H1 (cell line): ENCODE measurements at regions not wholly inside any gene's neighbourhood (a gene's known extent, or its start where the extent isn't known, plus 50 kb on each side); places are given as distances from the start of the nearest gene placed in this dataset.

ENCODE experiments used
- CTCF ChIA-PET: fragments of 300-600 bp; sonication (Branson Sonifier 250); formaldehyde crosslinking; loops from one replicate; lab custom pipeline; 2021; ENCODE audit not compliant: partially characterized antibody; lab: Charles Lee
- POLR2A ChIA-PET: fragments of 300-600 bp; sonication (Branson Sonifier 250); formaldehyde crosslinking; loops from one replicate; lab custom pipeline; 2021; ENCODE audit warnings: inconsistent platforms; ENCODE audit not compliant: partially characterized antibody; lab: Charles Lee
- DNase-seq, 2 experiments: peaks; one replicate each; pipeline versions ENCODE4 v3.0.0 to v3.0.0-alpha.2; 2010 to 2022; ENCODE audit warnings: low spot score in 2 of 2, low read depth in 1 of 2, mixed read lengths in 1 of 2
- FAIRE-seq: peaks from 2 replicates; lab custom pipeline; 2011; peaks lifted over from hg19 to GRCh38; lab: Jason Lieb, UNC
- H2AFZ ChIP-seq: 2 replicates; pipeline ENCODE4 v1.8.1; 2012; ENCODE audit warnings: low read length, inconsistent platforms
- H2AK5ac ChIP-seq: 2 replicates; pipeline ENCODE4 v1.6.1; 2013; ENCODE audit warnings: low read depth, low read length
- H2BK120ac ChIP-seq: replicated peaks from 2 replicates; pipeline ENCODE3; 2013; ENCODE audit warnings: low read depth, low read length, inconsistent platforms
- H2BK12ac ChIP-seq: 2 replicates; pipeline ENCODE4 v1.6.1; 2013; ENCODE audit warnings: low read depth, low read length
- H2BK15ac ChIP-seq: 2 replicates; pipeline ENCODE4 v1.6.1; 2013; ENCODE audit warnings: low read length
- H2BK20ac ChIP-seq: 2 replicates; pipeline ENCODE4 v1.6.1; 2013; ENCODE audit warnings: low read length
- H2BK5ac ChIP-seq: 2 replicates; pipeline ENCODE4 v1.6.1; 2013; ENCODE audit warnings: low read depth, low read length
- H3K14ac ChIP-seq: 2 replicates; pipeline ENCODE4 v1.6.1; 2013; ENCODE audit warnings: inconsistent platforms; ENCODE audit not compliant: insufficient read length
- H3K18ac ChIP-seq: 2 replicates; pipeline ENCODE4 v1.6.1; 2013; ENCODE audit warnings: low read length; ENCODE audit errors: extremely low read depth
- H3K23ac ChIP-seq: 2 replicates; pipeline ENCODE4 v1.6.1; 2013; ENCODE audit warnings: inconsistent platforms; ENCODE audit not compliant: insufficient read length
- H3K23me2 ChIP-seq: 2 replicates; pipeline ENCODE4 v1.6.1; 2013; ENCODE audit warnings: low read depth, low read length
- H3K27ac ChIP-seq: 2 replicates; pipeline ENCODE4 v1.6.1; 2011; ENCODE audit warnings: low read depth, low read length, inconsistent platforms
- H3K27me3 ChIP-seq, 4 experiments: replicated peaks in 1 of 4; 1 replicate in 1 of 4; 2 replicates in 3 of 4; pipeline versions ENCODE4 v1.6.1 to v1.8.1; 2011 to 2013; ENCODE audit warnings: low read length in 3 of 4, mild to moderate bottlenecking in 3 of 4, inconsistent platforms in 2 of 4, mixed read lengths in 2 of 4, moderate library complexity in 1 of 4; ENCODE audit not compliant: control insufficient read depth in 3 of 4, insufficient read depth in 3 of 4; ENCODE audit errors: extremely low read depth in 1 of 4
- H3K36me3 ChIP-seq, 4 experiments: 2 replicates each; pipeline versions ENCODE4 v1.6.1 to v1.8.1; 2011 to 2013; ENCODE audit warnings: mild to moderate bottlenecking in 4 of 4, low read length in 3 of 4, moderate library complexity in 2 of 4, control low read depth in 1 of 4, inconsistent platforms in 1 of 4; ENCODE audit not compliant: insufficient read depth in 4 of 4, control insufficient read depth in 2 of 4
- H3K4ac ChIP-seq: replicated peaks from 2 replicates; pipeline ENCODE3; 2013; ENCODE audit warnings: low read length, low read depth, mixed read lengths, inconsistent platforms; ENCODE audit not compliant: insufficient read length
- H3K4me1 ChIP-seq, 4 experiments: replicated peaks in 1 of 4; 1 replicate in 1 of 4; 2 replicates in 3 of 4; pipeline versions ENCODE4 v1.6.1 to v1.8.1; 2011 to 2013; ENCODE audit warnings: low read length in 3 of 4, inconsistent platforms in 2 of 4, mixed read lengths in 1 of 4; ENCODE audit not compliant: insufficient read depth in 4 of 4, control insufficient read depth in 3 of 4
- H3K4me2 ChIP-seq, 2 experiments: 2 replicates each; pipeline versions ENCODE4 v1.6.1 to v1.8.1; 2011 to 2013; ENCODE audit warnings: low read depth in 2 of 2, low read length in 2 of 2, control low read depth in 1 of 2, inconsistent platforms in 1 of 2, mild to moderate bottlenecking in 1 of 2; ENCODE audit not compliant: insufficient read depth in 1 of 2
- H3K4me3 ChIP-seq, 4 experiments: fragments of 200-600, 300-600 bp in 1 of 4; sonication (generic), shearing (Covaris generic), sonication (Bioruptor Twin) in 1 of 4; 2 replicates each; pipeline versions ENCODE4 v1.5.1 to v1.8.1; 2011 to 2016; ENCODE audit warnings: low read length in 4 of 4, low read depth in 3 of 4, control low read depth in 2 of 4, inconsistent platforms in 2 of 4, mild to moderate bottlenecking in 2 of 4, mixed read lengths in 1 of 4, moderate library complexity in 1 of 4; ENCODE audit not compliant: insufficient read depth in 2 of 4; ENCODE audit errors: extremely low read depth in 1 of 4
- H3K56ac ChIP-seq: replicated peaks from 2 replicates; pipeline ENCODE3; 2013; ENCODE audit warnings: low read depth, mild to moderate bottlenecking, mixed read lengths, low read length, inconsistent platforms; ENCODE audit not compliant: insufficient read length
- H3K79me1 ChIP-seq: 2 replicates; pipeline ENCODE4 v1.6.1; 2013; ENCODE audit warnings: low read depth, low read length, control low read depth
- H3K79me2 ChIP-seq, 2 experiments: 2 replicates each; pipeline versions ENCODE4 v1.6.1 to v1.8.1; 2012 to 2013; ENCODE audit warnings: low read length in 2 of 2, mild to moderate bottlenecking in 2 of 2, inconsistent platforms in 1 of 2; ENCODE audit not compliant: insufficient read depth in 2 of 2, control insufficient read depth in 1 of 2
- H3K9ac ChIP-seq, 4 experiments: replicated peaks in 1 of 4; 1 replicate in 1 of 4; 2 replicates in 3 of 4; pipeline versions ENCODE4 v1.6.1 to v1.8.1; 2011 to 2013; ENCODE audit warnings: low read depth in 3 of 4, low read length in 3 of 4, control low read depth in 2 of 4, mild to moderate bottlenecking in 2 of 4, moderate library complexity in 2 of 4, inconsistent platforms in 1 of 4; ENCODE audit errors: extremely low read depth in 1 of 4
- H3K9me3 ChIP-seq, 2 experiments: 2 replicates each; pipeline versions ENCODE4 v1.6.1 to v1.8.1; 2012 to 2013; ENCODE audit warnings: mild to moderate bottlenecking in 2 of 2, moderate library complexity in 2 of 2, control low read depth in 1 of 2, inconsistent platforms in 1 of 2, low read depth in 1 of 2, low read length in 1 of 2, mixed read lengths in 1 of 2; ENCODE audit not compliant: insufficient read depth in 2 of 2
- H4K20me1 ChIP-seq, 2 experiments: replicated peaks in 1 of 2; 2 replicates each; pipeline versions ENCODE3 to v1.8.1; 2011 to 2013; ENCODE audit warnings: inconsistent platforms in 2 of 2, low read length in 2 of 2, mild to moderate bottlenecking in 1 of 2; ENCODE audit not compliant: insufficient read depth in 2 of 2, control insufficient read depth in 1 of 2
- H4K5ac ChIP-seq: 2 replicates; pipeline ENCODE4 v1.6.1; 2013; ENCODE audit warnings: low read length, low read depth, mixed read lengths, inconsistent platforms; ENCODE audit not compliant: insufficient read length
- H4K8ac ChIP-seq: 2 replicates; pipeline ENCODE4 v1.8.0; 2013; ENCODE audit warnings: mild to moderate bottlenecking, moderate library complexity, low read length, inconsistent platforms; ENCODE audit not compliant: insufficient read depth; ENCODE audit errors: extremely low read depth
- H4K91ac ChIP-seq: replicated peaks from 2 replicates; pipeline ENCODE3; 2013; ENCODE audit warnings: low read length, mixed read lengths, inconsistent platforms; ENCODE audit not compliant: insufficient read length
- ASH2L ChIP-seq: fragments of 200-600, 300-600 bp; sonication (generic); IDR thresholded peaks from one replicate; pipeline ENCODE4 v1.7.1; 2017; ENCODE audit warnings: low read length
- CTBP2 ChIP-seq: IDR thresholded peaks from 2 replicates; pipeline ENCODE4 v1.7.0; 2011; ENCODE audit warnings: borderline replicate concordance, mild to moderate bottlenecking, moderate library complexity, mixed read lengths, low read length; ENCODE audit not compliant: insufficient read depth, insufficient read length
- FOSL1 ChIP-seq: IDR thresholded peaks from 2 replicates; pipeline ENCODE4 v1.6.1; 2011; ENCODE audit warnings: mild to moderate bottlenecking, low read depth, low read length, moderate library complexity; ENCODE audit not compliant: insufficient read depth
- JUND ChIP-seq: IDR thresholded peaks from 2 replicates; pipeline ENCODE4 v1.6.1; 2011; ENCODE audit warnings: mild to moderate bottlenecking, improper control_type of control experiment, low read length
- MAX ChIP-seq: IDR thresholded peaks from 2 replicates; pipeline ENCODE4 v1.6.1; 2012; ENCODE audit warnings: inconsistent platforms
- RAD21 ChIP-seq, 2 experiments: IDR thresholded peaks in 1 of 2; conservative IDR thresholded peaks in 1 of 2; 2 replicates each; pipeline ENCODE4 v1.6.1; 2011; ENCODE audit warnings: low read depth in 2 of 2, low read length in 2 of 2, improper control_type of control experiment in 1 of 2, inconsistent platforms in 1 of 2, mild to moderate bottlenecking in 1 of 2, moderate library complexity in 1 of 2
- SIRT6 ChIP-seq: IDR thresholded peaks from one replicate; pipeline ENCODE4 v1.7.1; 2012; ENCODE audit warnings: low read length, inconsistent platforms
- SIX5 ChIP-seq: IDR thresholded peaks from 2 replicates; pipeline ENCODE4 v1.6.1; 2011; ENCODE audit warnings: mild to moderate bottlenecking, low read depth, low read length
- WGBS, 2 experiments: shearing (Covaris generic) in 1 of 2; methylation state at CpG; one replicate each; pipeline versions ENCODE4 v1.1.6 to v1.1.7; 2013 to 2015; ENCODE audit warnings: low lambda C conversion rate in 2 of 2, mixed read lengths in 2 of 2, inconsistent platforms in 1 of 2, low coverage in 1 of 2, missing lambda C conversion rate in 1 of 2; ENCODE audit not compliant: insufficient replicate concordance in 2 of 2, insufficient coverage in 1 of 2, insufficient read length in 1 of 2; ENCODE audit errors: extremely low coverage in 1 of 2, missing lambda C conversion rate in 1 of 2; 5-methylcytosine and 5-hydroxymethylcytosine counted together

DNA sequence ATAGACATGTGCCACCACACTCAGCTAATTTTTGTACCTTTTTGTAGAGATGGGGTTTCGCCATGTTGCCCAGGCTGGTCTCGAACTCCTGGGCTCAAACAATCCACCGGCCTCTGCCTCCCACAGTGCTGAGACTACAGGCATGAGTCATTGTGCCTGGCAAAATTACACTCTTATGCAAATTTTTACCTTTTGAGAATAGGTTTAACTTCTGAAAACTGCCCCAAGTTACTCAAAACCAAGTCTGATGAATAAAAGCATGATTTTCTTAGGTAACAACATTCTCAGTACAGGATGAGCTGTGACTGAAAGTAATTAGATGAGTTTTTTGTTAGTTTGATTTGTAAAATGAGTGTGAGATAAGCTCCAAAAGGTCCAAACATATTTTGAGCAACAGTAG, 166.0 kb downstream of the RPS29 start:
- Histone ChIP-seq H2BK5ac (no peak overlapping the region), H3K27me3 (no peaks in the 10 kb centered on the region), H2AFZ (no peak overlapping the region), H3K4me1 (peaks cover 0 to 6% (median 3%) of the 10 kb centered on the region in 4 experiments; a peak in 3 of 7 replicates), H3K9me3 (no peaks in the 10 kb centered on the region), H3K79me1 (no peaks in the 10 kb centered on the region), H3K4me3 (no peak overlapping the region), H3K56ac (no peak overlapping the region), H4K8ac (no peak overlapping the region), H3K23ac (no peak overlapping the region), H3K27ac (no peak overlapping the region), H3K9ac (no peak overlapping the region), H2BK120ac (no peak overlapping the region), H4K91ac (no peak overlapping the region), H4K20me1 (no peaks in the 10 kb centered on the region), H3K14ac (no peak overlapping the region), H3K79me2 (no peaks in the 10 kb centered on the region), H2BK20ac (no peak overlapping the region), H3K4me2 (no peak overlapping the region), H2BK15ac (no peak overlapping the region), H2AK5ac (no peak overlapping the region), H3K4ac (no peak overlapping the region), H3K18ac (no peak overlapping the region), H3K23me2 (no peaks in the 10 kb centered on the region), H2BK12ac (no peak overlapping the region), H3K36me3 (no peaks in the 10 kb centered on the region), H4K5ac (no peak overlapping the region)
- ChIA-PET POLR2A (no interaction called here), CTCF (interaction anchor here (0.8 kb wide), 1 partner anchor 41 kb away, joined by 3 read pairs; no protein-coding TSS in a partner anchor)
- no peak for DNase-seq
- FAIRE-seq = no peak
- TF ChIP-seq SIX5 (no peak), MAX (no peak), RAD21 (IDR thresholded peaks at IDR 0.05 in 1 of 2, conservative IDR thresholded peaks at IDR 0.05 in 1 of 2; ENCODE audit: low read depth in 2 of 2, low read length in 2 of 2) (no peak), FOSL1 (no peak), CTBP2 (no peak), ASH2L (no peak), SIRT6 (no peak), JUND (no peak)
- 85% methylated on average over 3 of the region's 3 CpGs; no CpG with 5 or more reads in 1 of the 2 experiments for WGBS, 2 experiments
